Fibroblast of the aortic adventitia (primary cell): ENCODE measurements at regions not wholly inside any gene's neighbourhood (a gene's known extent, or its start where the extent isn't known, plus 50 kb on each side); places are given as distances from the start of the nearest gene placed in this dataset.

Experiments used
- DNase-seq: peaks from one replicate; pipeline ENCODE4 v3.0.0-alpha.2; 2010; ENCODE audit warnings: low read depth
- H3K4me3 ChIP-seq: 2 replicates; pipeline ENCODE4 v1.5.1; 2011; ENCODE audit warnings: low read depth, mild to moderate bottlenecking, control low read depth, low read length, moderate library complexity
- CTCF ChIP-seq: IDR thresholded peaks from 2 replicates; pipeline ENCODE4 v1.5.1; 2011; ENCODE audit warnings: mild to moderate bottlenecking, low read length, control low read depth, inconsistent platforms; ENCODE audit not compliant: insufficient read depth

- no peak overlapping the region for H3K4me3 ChIP-seq
- TF ChIP-seq CTCF: no peak
- no peak for DNase-seq
Observed at GRCh38 chr21:39022035-39022434, 161.2 kb downstream of the PSMG1 start.

- no peak for TF ChIP-seq CTCF
- no peak overlapping the region for H3K4me3 ChIP-seq
- no peak for DNase-seq
Observed at GRCh38 chr21:39021478-39021832, 161.8 kb downstream of the PSMG1 start.

- TF ChIP-seq CTCF: no peak
- H3K4me3 ChIP-seq: no peak overlapping the region
- DNase-seq: peak; percentile 44
Observed at GRCh38 chr21:39020751-39021477, 162.3 kb downstream of the PSMG1 start.

- H3K4me3 ChIP-seq: no peak overlapping the region
- no peak for DNase-seq
- TF ChIP-seq CTCF: no peak
Observed at GRCh38 chr21:39018730-39019129, 164.5 kb downstream of the PSMG1 start.

GRCh38 chr21:39016740-39017315, 166.4 kb downstream of the PSMG1 start:
- TF ChIP-seq CTCF: no peak
- H3K4me3 ChIP-seq: no peak overlapping the region
- no peak for DNase-seq

GRCh38 chr21:39014747-39015146, 168.5 kb downstream of the PSMG1 start:
- no peak for TF ChIP-seq CTCF
- H3K4me3 ChIP-seq: no peak overlapping the region
- peak; percentile 97 for DNase-seq
